ENCODE measurements at regions not wholly inside any gene's neighbourhood (a gene's known extent, or its start where the extent isn't known, plus 50 kb on each side); places are given as distances from the start of the nearest gene placed in this dataset.

DNA sequence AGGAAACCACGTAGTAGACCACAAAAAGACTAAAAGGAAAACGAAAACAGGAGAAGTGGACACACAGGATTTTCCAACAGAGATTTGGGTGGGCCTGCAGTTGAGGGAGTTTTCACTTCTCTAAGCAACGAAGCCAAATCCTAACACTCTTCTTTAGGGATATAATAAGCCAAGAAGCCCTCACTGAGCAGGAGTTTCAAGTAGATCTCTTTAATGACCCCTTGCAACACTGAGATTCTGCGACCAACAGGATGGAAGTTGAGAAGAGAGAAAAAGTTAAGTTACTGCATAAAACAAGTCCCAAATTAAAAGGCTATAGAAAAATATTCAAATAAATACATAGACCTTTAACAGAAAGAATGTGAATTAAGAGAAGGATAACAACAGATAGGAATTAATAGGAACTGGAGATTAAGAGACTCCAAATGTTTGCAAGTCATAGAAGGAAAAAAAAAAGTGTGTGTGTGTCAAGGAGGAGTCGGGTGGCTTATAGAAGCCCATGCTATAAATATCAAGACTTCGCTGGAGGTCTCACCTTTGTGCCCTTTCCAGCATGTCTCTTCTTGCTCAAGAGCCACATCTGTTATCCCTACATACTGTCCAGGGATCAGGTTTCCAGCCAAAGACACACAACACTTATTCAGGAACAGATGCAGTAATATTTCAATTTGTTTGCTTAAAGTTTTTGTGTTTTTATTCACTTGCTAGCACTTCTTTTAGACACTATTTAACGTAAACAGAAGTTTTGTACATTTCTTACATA, 69.4 kb upstream of the ARHGAP28 start:
- DNase-seq = no peak

DNA sequence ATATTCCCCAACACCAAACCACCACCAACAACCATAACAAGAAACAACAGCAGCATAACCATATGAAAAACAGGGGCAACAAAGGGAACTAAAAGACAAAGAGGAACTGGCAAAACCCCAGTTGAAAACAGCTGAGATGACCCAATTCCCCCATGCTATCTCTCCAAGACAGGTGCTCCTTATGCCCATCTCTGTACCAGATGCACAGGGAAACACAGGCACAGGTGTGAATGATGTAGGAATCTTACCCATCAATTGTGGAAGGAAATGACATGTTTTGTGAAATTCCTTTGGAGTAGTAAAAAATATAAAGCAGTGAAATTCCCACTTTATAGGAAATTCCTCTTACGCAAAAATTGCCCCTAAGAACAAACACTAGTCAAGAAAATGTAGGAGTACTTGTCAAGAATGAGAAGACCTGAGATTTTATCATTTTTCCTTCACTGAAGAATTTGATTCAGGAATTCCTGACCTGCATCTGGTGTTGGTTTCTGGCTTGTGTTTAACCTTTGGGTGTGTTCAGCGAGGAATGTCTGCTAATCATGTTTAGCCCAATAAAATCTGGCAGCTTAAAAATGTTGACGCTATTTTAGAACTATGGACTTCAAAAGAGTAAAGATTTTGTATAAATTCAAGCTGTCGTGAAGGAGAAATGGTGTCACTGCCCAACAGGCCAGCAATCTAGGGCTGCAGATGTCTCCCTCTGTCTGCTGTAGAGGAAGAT, 67.7 kb upstream of the ARHGAP28 start:
- DNase-seq = no peak

DNA sequence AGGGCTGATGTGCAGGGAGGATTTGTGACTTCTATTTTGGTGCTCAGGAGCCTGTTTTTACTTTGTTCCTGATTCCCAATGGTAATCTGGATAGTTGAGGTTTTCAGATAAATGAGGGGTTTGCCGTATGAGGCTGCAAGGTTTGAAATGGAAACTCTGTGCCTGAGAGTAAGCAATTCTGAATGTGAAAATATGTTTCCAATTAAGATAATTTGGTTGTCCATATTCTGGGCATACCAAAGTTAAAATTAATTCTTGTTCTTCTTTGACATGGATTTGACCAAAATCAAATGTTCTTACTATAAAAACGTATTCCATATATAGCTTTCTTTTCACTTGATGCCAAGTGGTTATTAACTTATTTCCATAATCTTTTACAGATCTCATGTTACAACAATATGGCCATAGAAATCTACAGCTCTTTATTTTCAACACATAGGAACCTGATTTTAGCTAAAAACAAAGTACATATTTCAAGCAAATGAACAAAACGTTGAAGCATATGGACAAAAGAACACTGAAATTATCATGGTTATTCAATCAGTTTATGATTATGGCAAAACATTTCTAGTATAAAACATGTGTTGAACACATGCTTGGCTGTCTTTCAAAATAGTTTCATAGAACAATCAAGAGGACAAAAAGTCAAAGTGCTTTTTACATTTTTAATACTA, 63.4 kb upstream of the ARHGAP28 start:
- no peak for DNase-seq

DNA sequence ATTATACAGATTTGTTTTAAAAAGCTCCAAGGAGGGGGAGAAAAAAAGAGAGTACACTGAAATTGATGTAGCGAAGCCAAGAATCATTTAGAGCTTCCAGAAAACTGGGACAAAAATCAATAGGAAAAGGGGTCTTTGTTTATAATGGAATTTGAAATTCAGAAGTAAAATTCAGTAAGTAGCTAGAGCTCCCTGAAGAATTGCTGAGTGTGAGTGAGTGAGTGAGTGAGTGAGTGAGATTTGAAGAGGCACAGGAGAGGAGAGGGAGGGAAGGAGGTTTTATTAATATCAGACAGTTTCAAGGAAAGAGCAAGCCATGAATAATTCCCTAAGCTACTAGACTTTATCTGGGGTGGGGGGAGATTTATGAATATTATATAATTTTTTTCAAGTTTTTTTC, 60.7 kb upstream of the ARHGAP28 start:
- DNase-seq = no peak

DNA sequence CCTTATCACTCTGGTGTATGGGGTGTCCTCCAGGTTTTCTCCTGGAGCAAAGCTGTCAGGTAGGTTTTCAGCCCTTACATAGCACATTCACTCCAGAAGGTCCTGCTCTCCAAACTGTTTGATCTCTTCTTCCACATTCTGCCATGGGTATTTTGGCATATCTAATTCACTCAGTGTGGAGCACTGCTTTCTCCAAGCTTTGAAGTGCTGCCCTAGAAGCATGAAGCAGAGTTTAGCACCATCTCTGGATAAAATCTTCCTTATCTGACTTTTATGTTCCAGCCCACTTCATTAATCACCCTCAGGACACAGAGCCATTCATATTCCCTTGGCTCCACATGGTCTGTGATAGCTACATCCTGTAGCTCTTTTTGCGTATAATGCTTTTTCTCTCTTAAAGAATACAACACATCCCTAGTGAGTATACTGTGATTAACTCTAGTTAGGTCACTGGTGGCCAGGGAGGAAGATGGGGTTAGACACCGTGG, 56.7 kb upstream of the ARHGAP28 start:
- no peak for DNase-seq

DNA sequence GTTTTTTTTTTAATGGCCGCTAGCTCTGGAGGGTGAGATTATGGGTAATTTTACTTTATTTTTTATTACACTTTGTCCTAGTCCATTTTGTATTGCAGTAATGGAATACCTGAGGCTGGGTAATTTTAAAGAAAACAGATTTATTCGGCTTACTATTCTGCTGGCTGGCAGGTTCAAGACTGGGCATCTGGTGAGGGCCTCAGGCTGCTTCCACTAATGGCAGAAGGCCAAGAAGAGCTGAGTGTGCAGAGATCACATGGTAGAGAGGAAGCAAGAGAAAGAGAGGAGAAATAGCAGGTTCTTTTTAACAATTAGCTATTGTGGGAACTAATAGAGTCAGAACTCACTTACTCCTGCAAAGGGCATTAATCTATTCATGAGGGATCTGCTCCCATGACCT, 52.4 kb upstream of the ARHGAP28 start:
- DNase-seq = no peak

DNA sequence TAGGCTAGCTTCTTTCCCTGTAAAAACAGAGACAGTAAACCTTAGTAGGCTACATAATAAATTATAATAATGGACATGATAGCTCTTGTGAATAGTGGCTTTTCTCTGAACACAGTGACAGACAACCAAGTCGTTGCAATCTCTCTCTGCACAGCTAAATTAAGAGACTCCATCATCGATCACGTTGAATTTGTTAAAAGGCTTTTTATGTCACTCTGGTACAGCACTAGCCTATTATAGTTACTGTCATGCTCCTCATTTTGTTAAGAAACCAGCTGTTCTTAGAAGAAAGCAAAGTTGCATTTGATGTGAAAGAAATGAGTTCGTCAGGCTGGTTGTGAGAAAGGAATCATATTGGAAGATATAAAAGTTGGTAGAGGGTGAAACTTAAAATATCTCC, 50.3 kb upstream of the ARHGAP28 start:
- DNase-seq = no peak

Data from midbrain (tissue), 1 donor.